Liver (tissue), 8 donors: ENCODE measurements at regions not wholly inside any gene's neighbourhood (a gene's known extent, or its start where the extent isn't known, plus 50 kb on each side); places are given as distances from the start of the nearest gene placed in this dataset.

Experiments
- DNase-seq: peaks from one replicate; pipeline ENCODE4 v3.0.0-alpha.2; 2017; ENCODE audit warnings: low spot score
- H3K27ac ChIP-seq, 2 donors: one replicate each; pipeline ENCODE4 v1.7.0; 2013; ENCODE audit warnings: inconsistent platforms in 2 of 2, low read length in 2 of 2, control low read depth in 1 of 2, low read depth in 1 of 2, mild to moderate bottlenecking in 1 of 2
- H3K27me3 ChIP-seq, 4 donors: one replicate each; pipeline versions ENCODE4 v1.6.1 to v1.7.0; 2013; ENCODE audit warnings: low read length in 3 of 4, inconsistent platforms in 1 of 4, mild to moderate bottlenecking in 1 of 4, moderate library complexity in 1 of 4; ENCODE audit not compliant: control insufficient read depth in 4 of 4, insufficient read depth in 4 of 4
- H3K36me3 ChIP-seq, 4 donors: one replicate each; pipeline versions ENCODE4 v1.6.1 to v1.7.0; 2013; ENCODE audit warnings: low read length in 3 of 4, mild to moderate bottlenecking in 3 of 4, low read depth in 1 of 4, moderate library complexity in 1 of 4; ENCODE audit not compliant: control insufficient read depth in 4 of 4, insufficient read depth in 3 of 4
- H3K4me1 ChIP-seq, 4 donors: one replicate each; pipeline versions ENCODE4 v1.6.1 to v1.7.0; 2013; ENCODE audit warnings: low read length in 3 of 4, mild to moderate bottlenecking in 3 of 4, moderate library complexity in 1 of 4; ENCODE audit not compliant: control insufficient read depth in 4 of 4, insufficient read depth in 4 of 4
- H3K4me3 ChIP-seq, 3 donors: one replicate each; pipeline versions ENCODE4 v1.6.1 to v1.7.0; 2013; ENCODE audit warnings: low read length in 3 of 3, control low read depth in 1 of 3, low read depth in 1 of 3, mild to moderate bottlenecking in 1 of 3
- H3K9ac ChIP-seq, 2 donors: one replicate each; pipeline ENCODE4 v1.7.0; 2013; ENCODE audit warnings: low read length in 2 of 2, mild to moderate bottlenecking in 2 of 2, moderate library complexity in 2 of 2, control low read depth in 1 of 2, low read depth in 1 of 2
- H3K9me3 ChIP-seq, 4 donors: one replicate each; pipeline versions ENCODE4 v1.6.1 to v1.7.0; 2013; ENCODE audit warnings: low read length in 3 of 4; ENCODE audit not compliant: control insufficient read depth in 4 of 4
- CTCF ChIP-seq: fragments of 150-350 bp; IDR thresholded peaks from 2 replicates; pipeline ENCODE4 v1.5.1; 2017; ENCODE audit warnings: improper control_type of control experiment, low read depth, low read length; ENCODE audit not compliant: missing input control
- EGR1 ChIP-seq, 2 donors: IDR thresholded peaks; 2 replicates each; pipeline ENCODE4 v1.6.1; 2016 to 2018; ENCODE audit warnings: antibody characterized with exemption in 2 of 2, low read depth in 2 of 2
- FOXA1 ChIP-seq: IDR thresholded peaks from 2 replicates; pipeline ENCODE4 v1.6.1; 2016; ENCODE audit warnings: antibody characterized with exemption
- FOXA2 ChIP-seq: IDR thresholded peaks from 2 replicates; pipeline ENCODE4 v1.6.1; 2016; ENCODE audit warnings: antibody characterized with exemption
- GABPA ChIP-seq, 2 donors: IDR thresholded peaks in 1 of 2; conservative IDR thresholded peaks in 1 of 2; 2 replicates each; pipeline ENCODE4 v1.6.1; 2016; ENCODE audit warnings: antibody characterized with exemption in 2 of 2, mild to moderate bottlenecking in 1 of 2, moderate library complexity in 1 of 2
- HNF4A ChIP-seq, 2 donors: conservative IDR thresholded peaks; 2 replicates each; pipeline ENCODE4 v1.6.1; 2016; ENCODE audit warnings: antibody characterized with exemption in 2 of 2, mild to moderate bottlenecking in 2 of 2
- HNF4G ChIP-seq: IDR thresholded peaks from 2 replicates; pipeline ENCODE4 v1.6.1; 2016; ENCODE audit warnings: antibody characterized with exemption
- JUND ChIP-seq, 2 donors: IDR thresholded peaks; 2 replicates each; pipeline ENCODE4 v1.6.1; 2016; ENCODE audit warnings: antibody characterized with exemption in 2 of 2
- NR2F2 ChIP-seq: IDR thresholded peaks from 2 replicates; pipeline ENCODE4 v1.6.1; 2016; ENCODE audit warnings: antibody characterized with exemption
- RAD21 ChIP-seq, 2 donors: IDR thresholded peaks; 2 replicates each; pipeline ENCODE4 v1.6.1; 2016; ENCODE audit warnings: antibody characterized with exemption in 2 of 2, mild to moderate bottlenecking in 2 of 2
- REST ChIP-seq: IDR thresholded peaks from 2 replicates; pipeline ENCODE4 v1.6.1; 2016; ENCODE audit warnings: antibody characterized with exemption, mild to moderate bottlenecking
- RXRA ChIP-seq, 2 donors: IDR thresholded peaks; 2 replicates each; pipeline ENCODE4 v1.6.1; 2017 to 2018; ENCODE audit warnings: antibody characterized with exemption in 2 of 2, mild to moderate bottlenecking in 1 of 2
- SP1 ChIP-seq: IDR thresholded peaks from 2 replicates; pipeline ENCODE4 v1.6.1; 2018; ENCODE audit warnings: antibody characterized with exemption, mild to moderate bottlenecking
- TAF1 ChIP-seq: conservative IDR thresholded peaks from 2 replicates; pipeline ENCODE4 v1.6.1; 2016; ENCODE audit warnings: antibody characterized with exemption, mild to moderate bottlenecking
- YY1 ChIP-seq: IDR thresholded peaks from 2 replicates; pipeline ENCODE4 v1.6.1; 2016; ENCODE audit warnings: antibody characterized with exemption, mild to moderate bottlenecking
- WGBS: extraction: QIAGEN DNeasy Blood & Tissue Kit; methylation state at CpG from one replicate; pipeline ENCODE4 v1.1.7; 2013; 5-methylcytosine and 5-hydroxymethylcytosine counted together
- TF ChIP-seq, protein P1 (sequence below): IDR thresholded peaks from 2 replicates; pipeline ENCODE4 v1.6.1; 2016; ENCODE audit warnings: antibody characterized with exemption
- TF ChIP-seq, protein P2 (sequence below): IDR thresholded peaks from 2 replicates; pipeline ENCODE4 v1.6.1; 2016; ENCODE audit warnings: antibody characterized with exemption
- TF ChIP-seq, protein P3 (sequence below): IDR thresholded peaks from 2 replicates; pipeline ENCODE4 v1.6.1; 2016; ENCODE audit warnings: antibody characterized with exemption
- donor health status: healthy.
- donor health status: healthy.
- donor health status: healthy.
- donor health status: healthy.
- donor health status: healthy.

DNA sequence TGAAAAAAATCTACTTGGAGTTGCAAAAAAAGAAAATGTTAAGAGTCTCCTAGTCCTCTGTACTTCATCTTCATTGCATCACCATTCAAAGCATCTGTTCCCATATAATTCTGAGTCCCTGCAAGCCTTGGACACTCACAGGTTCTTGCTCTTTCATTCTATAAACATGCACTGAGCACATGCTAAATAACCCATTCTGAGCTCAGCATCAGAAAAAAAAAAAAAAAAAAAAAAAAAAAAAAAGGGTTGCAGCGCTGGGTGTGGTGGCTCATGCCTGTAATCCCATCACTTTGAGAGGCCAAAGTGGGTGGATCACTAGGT, 834.0 kb upstream of the AMELY start:
- Histone ChIP-seq H3K9ac (no peak overlapping the region), H3K9me3 (no peaks in the 10 kb centered on the region), H3K4me1 (no peaks in the 10 kb centered on the region), H3K4me3 (no peak overlapping the region), H3K36me3 (no peaks in the 10 kb centered on the region), H3K27me3 (no peaks in the 10 kb centered on the region), H3K27ac (no peak overlapping the region)
- 100% methylated on average over 1 of the region's 1 CpG for WGBS
- TF ChIP-seq CTCF, result no peak
- no peak for TF ChIP-seq SP1
- TF ChIP-seq EGR1 (IDR thresholded peaks at IDR 0.05; ENCODE audit: low read depth in 2 of 2), result no peak
- TF ChIP-seq FOXA2, result no peak
- TF ChIP-seq GABPA (IDR thresholded peaks at IDR 0.05 in 1 of 2, conservative IDR thresholded peaks at IDR 0.05 in 1 of 2), result no peak
- no peak for TF ChIP-seq TAF1
- TF ChIP-seq NR2F2, result no peak
- no peak for TF ChIP-seq RAD21 (IDR thresholded peaks at IDR 0.05)
- TF ChIP-seq YY1, result no peak
- TF ChIP-seq REST, result no peak
- TF ChIP-seq JUND (IDR thresholded peaks at IDR 0.05), result no peak
- no peak for TF ChIP-seq FOXA1
- TF ChIP-seq HNF4G, result no peak
- TF ChIP-seq RXRA (IDR thresholded peaks at IDR 0.05), result no peak
- TF ChIP-seq, protein P1, sequence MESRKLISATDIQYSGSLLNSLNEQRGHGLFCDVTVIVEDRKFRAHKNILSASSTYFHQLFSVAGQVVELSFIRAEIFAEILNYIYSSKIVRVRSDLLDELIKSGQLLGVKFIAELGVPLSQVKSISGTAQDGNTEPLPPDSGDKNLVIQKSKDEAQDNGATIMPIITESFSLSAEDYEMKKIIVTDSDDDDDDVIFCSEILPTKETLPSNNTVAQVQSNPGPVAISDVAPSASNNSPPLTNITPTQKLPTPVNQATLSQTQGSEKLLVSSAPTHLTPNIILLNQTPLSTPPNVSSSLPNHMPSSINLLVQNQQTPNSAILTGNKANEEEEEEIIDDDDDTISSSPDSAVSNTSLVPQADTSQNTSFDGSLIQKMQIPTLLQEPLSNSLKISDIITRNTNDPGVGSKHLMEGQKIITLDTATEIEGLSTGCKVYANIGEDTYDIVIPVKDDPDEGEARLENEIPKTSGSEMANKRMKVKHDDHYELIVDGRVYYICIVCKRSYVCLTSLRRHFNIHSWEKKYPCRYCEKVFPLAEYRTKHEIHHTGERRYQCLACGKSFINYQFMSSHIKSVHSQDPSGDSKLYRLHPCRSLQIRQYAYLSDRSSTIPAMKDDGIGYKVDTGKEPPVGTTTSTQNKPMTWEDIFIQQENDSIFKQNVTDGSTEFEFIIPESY, result no peak
- TF ChIP-seq, protein P2, sequence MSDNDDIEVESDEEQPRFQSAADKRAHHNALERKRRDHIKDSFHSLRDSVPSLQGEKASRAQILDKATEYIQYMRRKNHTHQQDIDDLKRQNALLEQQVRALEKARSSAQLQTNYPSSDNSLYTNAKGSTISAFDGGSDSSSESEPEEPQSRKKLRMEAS, result no peak
- TF ChIP-seq, protein P3, sequence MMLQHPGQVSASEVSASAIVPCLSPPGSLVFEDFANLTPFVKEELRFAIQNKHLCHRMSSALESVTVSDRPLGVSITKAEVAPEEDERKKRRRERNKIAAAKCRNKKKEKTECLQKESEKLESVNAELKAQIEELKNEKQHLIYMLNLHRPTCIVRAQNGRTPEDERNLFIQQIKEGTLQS, result no peak
- TF ChIP-seq HNF4A (conservative IDR thresholded peaks at IDR 0.05), result no peak
- no peak for DNase-seq
